Mammary epithelial cell (primary cell): ENCODE measurements at regions not wholly inside any gene's neighbourhood (a gene's known extent, or its start where the extent isn't known, plus 50 kb on each side); places are given as distances from the start of the nearest gene placed in this dataset.

ENCODE experiments used
- EZH2 ChIP-seq: IDR thresholded peaks from 2 replicates; pipeline ENCODE4 v1.6.1; 2012; ENCODE audit warnings: low read length, inconsistent platforms, borderline replicate concordance
- TF ChIP-seq, protein P1 (sequence below), 2 donors: IDR thresholded peaks in 1 of 2; conservative IDR thresholded peaks in 1 of 2; 2 replicates each; pipeline ENCODE4 v1.5.1; 2011 to 2012; ENCODE audit warnings: inconsistent platforms in 2 of 2, low read length in 2 of 2, mild to moderate bottlenecking in 2 of 2, control low read depth in 1 of 2, low read depth in 1 of 2; ENCODE audit not compliant: insufficient read depth in 1 of 2; ENCODE audit errors: extremely low read depth in 1 of 2

DNA sequence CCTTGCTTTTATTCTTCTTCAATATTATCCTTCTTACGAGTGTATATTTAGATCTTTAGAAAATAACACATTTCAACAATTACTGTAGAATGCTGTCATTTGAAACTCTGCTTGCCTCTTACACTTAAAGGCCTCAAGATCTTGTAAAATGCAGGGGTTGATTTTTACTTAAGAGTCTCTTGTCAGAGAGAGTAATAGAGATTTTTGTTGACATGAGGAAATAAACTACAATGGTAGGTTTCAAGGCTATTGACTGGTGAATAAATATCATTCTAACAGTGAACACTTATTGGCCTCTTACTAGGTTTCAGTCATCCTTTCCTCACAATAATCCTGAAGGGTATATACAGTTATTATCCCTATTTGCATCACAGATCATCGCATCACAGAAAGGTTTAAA lies 344.6 kb downstream of the GBE1 start:
- no peak for TF ChIP-seq EZH2
- TF ChIP-seq, protein P1, sequence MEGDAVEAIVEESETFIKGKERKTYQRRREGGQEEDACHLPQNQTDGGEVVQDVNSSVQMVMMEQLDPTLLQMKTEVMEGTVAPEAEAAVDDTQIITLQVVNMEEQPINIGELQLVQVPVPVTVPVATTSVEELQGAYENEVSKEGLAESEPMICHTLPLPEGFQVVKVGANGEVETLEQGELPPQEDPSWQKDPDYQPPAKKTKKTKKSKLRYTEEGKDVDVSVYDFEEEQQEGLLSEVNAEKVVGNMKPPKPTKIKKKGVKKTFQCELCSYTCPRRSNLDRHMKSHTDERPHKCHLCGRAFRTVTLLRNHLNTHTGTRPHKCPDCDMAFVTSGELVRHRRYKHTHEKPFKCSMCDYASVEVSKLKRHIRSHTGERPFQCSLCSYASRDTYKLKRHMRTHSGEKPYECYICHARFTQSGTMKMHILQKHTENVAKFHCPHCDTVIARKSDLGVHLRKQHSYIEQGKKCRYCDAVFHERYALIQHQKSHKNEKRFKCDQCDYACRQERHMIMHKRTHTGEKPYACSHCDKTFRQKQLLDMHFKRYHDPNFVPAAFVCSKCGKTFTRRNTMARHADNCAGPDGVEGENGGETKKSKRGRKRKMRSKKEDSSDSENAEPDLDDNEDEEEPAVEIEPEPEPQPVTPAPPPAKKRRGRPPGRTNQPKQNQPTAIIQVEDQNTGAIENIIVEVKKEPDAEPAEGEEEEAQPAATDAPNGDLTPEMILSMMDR (conservative IDR thresholded peaks at IDR 0.05 in 1 of 2, IDR thresholded peaks at IDR 0.05 in 1 of 2; ENCODE audit: extremely low read depth in 1 of 2, insufficient read depth in 1 of 2, low read depth in 1 of 2, low read length in 2 of 2) = no peak
